ENCODE measurements at regions not wholly inside any gene's neighbourhood (a gene's known extent, or its start where the extent isn't known, plus 50 kb on each side); places are given as distances from the start of the nearest gene placed in this dataset.

GRCh38 chr12:116354534-116354933 is 77.0 kb upstream of the MED13L start:
- Histone ChIP-seq H3K36me3 (no peaks in the 10 kb centered on the region), H3K4me1 (peaks cover 1 to 2% of the 10 kb centered on the region in 2 donors), H3K27ac (no peak overlapping the region), H3K4me3 (no peak overlapping the region), H3K9me3 (no peaks in the 10 kb centered on the region), H3K27me3 (no peaks in the 10 kb centered on the region)
- no peak for TF ChIP-seq CTCF (IDR thresholded peaks at IDR 0.05)
- TF ChIP-seq POLR2A (IDR thresholded peaks at IDR 0.05), result no peak
- no peak for DNase-seq
- intact Hi-C loops (cut with DNase I; ENCODE audit: low total_unique reads), result no loop called here

GRCh38 chr12:116354950-116355783 is 77.7 kb upstream of the MED13L start:
- Histone ChIP-seq H3K4me1 (peaks cover 3 to 8% of the 10 kb centered on the region in 2 donors), H3K27ac (no peak overlapping the region), H3K9me3 (no peaks in the 10 kb centered on the region), H3K4me3 (no peak overlapping the region), H3K36me3 (no peaks in the 10 kb centered on the region), H3K27me3 (no peaks in the 10 kb centered on the region)
- no peak for DNase-seq
- intact Hi-C loops (cut with DNase I; ENCODE audit: low total_unique reads), result no loop called here
- TF ChIP-seq POLR2A (IDR thresholded peaks at IDR 0.05) (no peak), CTCF (IDR thresholded peaks at IDR 0.05) (no peak)

GRCh38 chr12:116358536-116358892 is 81.0 kb upstream of the MED13L start:
- Histone ChIP-seq H3K27ac (peak overlapping the region; percentile 82 to 86), H3K27me3 (no peaks in the 10 kb centered on the region), H3K4me3 (no peak overlapping the region), H3K36me3 (no peaks in the 10 kb centered on the region), H3K9me3 (no peaks in the 10 kb centered on the region), H3K4me1 (peaks cover 3 to 8% of the 10 kb centered on the region in 2 donors)
- TF ChIP-seq POLR2A (IDR thresholded peaks at IDR 0.05) (no peak), CTCF (IDR thresholded peaks at IDR 0.05) (no peak)
- DNase-seq, result no peak
- intact Hi-C loops (cut with DNase I; ENCODE audit: low total_unique reads), result no loop called here

- DNase-seq, result peak; percentile 94 to 97
- TF ChIP-seq CTCF (IDR thresholded peaks at IDR 0.05), result no peak
- no peak for TF ChIP-seq POLR2A (IDR thresholded peaks at IDR 0.05)
- Histone ChIP-seq H3K4me3 (no peak overlapping the region), H3K4me1 (peaks cover 3 to 8% of the 10 kb centered on the region in 2 donors), H3K27ac (peak overlapping the region; percentile 82 to 86), H3K36me3 (no peaks in the 10 kb centered on the region), H3K27me3 (no peaks in the 10 kb centered on the region), H3K9me3 (no peaks in the 10 kb centered on the region)
- intact Hi-C loops (cut with DNase I; ENCODE audit: low total_unique reads), result no loop called here
Observed at GRCh38 chr12:116358893-116359761, 81.6 kb upstream of the MED13L start.
